ENCODE measurements at regions not wholly inside any gene's neighbourhood (a gene's known extent, or its start where the extent isn't known, plus 50 kb on each side); places are given as distances from the start of the nearest gene placed in this dataset.

DNA sequence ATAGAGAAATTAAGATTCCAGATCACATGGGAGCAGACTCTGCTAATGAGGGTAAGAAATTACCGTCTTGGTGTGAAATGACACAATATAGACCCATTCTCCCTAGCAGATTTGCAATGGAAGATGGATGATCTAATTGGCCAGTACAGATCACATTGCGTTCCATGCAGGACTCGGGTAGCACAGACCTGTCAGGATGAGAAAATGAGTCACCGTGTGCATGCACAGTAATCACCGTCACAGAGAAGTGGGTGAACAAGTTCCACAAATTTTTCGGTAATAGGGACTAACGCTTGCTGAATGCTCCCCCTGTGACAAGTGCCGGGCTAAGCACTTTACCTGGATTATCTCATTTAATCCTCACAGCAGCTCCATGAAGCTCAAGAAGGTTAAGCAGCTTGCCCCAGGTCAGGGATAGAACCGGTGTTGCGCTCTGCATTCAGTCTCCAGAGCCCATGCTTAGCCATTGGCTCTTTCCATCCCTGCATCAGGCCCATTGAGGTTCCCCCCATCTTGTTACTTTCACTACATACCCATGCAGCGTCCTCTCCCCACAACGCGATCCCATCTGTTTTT lies 375.6 kb downstream of the FBXW7 start:
- no peak for DNase-seq (ENCODE audit: low read depth, low spot score)

DNA sequence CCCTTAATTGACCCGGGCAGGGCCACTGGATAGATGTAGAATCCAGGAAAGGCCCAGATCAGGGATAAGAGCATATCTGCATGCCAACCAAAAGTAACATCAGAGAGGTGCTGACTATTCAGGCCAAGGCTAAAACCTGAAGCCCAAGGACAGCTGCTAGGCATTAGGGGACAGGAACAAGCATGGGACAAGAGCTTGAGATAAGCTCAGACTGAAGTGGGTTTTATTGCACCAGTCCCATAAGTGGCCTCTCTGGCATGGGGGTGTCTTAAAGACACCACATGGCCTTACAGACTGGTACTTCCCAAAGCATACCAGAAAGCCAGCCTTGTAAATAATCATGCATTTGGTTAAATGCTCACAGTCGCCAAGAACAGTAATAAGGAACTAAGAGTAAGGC lies 376.1 kb downstream of the FBXW7 start:
- no peak for DNase-seq (ENCODE audit: low read depth, low spot score)

DNA sequence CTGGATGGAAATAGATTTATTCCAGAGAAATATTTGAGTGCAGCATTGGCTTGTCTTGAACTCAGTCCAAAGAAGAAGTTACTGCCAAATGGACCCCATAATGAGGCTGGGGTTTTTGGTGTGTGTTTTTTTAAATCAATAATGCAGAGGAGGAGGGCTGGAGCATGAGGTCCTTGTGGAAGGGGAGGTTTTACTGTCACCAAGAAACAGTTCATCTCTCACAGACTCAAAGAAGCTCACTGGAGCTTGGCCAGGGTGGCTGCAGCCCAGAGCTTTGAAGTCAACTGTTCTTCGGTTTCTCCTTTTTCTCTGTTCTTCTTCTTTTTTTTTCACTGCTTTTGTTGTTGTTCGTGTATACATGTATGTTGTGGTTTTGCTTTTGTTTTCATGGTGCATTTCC lies 377.7 kb downstream of the FBXW7 start:
- DNase-seq (ENCODE audit: low read depth, low spot score): no peak

DNA sequence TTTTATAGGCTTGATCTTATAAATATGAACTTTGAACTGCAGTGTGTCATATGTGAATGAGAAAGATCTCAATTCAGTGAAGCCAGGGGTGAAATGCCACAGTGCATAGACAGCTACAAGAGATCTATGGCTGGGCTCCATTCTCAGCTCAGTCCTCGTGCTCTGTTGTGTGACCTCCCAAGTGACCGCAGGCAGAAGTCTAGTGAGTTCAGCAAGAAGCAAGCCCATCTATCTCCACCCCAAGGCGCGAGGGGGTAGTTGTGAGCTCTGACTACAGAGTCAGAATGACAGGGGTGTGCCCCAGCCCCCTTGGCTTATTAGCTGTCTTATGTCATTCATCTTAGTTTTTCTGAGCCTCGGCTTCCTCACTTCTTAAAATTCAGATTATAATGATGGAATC lies 378.3 kb downstream of the FBXW7 start:
- no peak for DNase-seq (ENCODE audit: low read depth, low spot score)

DNA sequence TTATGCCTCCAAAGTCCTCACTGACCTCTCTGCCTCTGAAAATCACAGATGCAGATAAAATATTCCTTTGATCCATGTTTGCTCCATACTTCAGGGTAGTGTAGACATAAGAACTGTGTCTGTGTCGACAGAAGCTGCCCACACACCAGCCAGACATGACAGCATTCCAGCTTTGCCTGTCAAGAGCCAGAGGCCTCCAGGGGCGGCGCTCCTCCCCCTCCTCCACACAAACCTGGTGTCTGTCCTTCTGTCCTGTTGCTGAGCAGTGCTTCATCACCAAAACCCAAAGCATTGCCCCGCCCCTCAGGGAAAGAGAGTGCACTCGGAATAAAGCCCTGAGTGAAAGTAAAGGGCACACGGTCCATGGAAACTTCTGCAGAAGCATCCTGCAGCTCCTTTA lies 379.4 kb downstream of the FBXW7 start:
- DNase-seq (ENCODE audit: low read depth, low spot score): no peak

DNA sequence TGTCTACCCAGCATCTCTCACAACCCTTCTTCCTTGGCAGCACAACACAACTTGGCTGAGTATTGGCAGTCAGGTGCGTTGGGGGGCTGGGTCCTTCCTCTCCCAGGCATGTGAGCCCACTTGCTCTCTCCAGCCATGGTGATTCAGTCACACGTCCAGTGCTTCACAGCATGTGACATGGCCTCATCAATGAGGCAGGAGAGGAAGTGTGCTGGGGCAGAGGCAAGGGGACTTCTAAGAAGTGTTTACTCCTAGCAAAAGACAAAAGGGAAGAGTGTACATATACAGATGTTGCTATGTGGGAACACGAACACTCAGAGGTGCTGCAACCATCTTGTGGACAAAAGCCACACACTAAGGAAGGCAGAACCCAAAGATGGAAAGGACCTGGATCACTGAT lies 380.8 kb downstream of the FBXW7 start:
- DNase-seq (ENCODE audit: low read depth, low spot score): no peak

DNA sequence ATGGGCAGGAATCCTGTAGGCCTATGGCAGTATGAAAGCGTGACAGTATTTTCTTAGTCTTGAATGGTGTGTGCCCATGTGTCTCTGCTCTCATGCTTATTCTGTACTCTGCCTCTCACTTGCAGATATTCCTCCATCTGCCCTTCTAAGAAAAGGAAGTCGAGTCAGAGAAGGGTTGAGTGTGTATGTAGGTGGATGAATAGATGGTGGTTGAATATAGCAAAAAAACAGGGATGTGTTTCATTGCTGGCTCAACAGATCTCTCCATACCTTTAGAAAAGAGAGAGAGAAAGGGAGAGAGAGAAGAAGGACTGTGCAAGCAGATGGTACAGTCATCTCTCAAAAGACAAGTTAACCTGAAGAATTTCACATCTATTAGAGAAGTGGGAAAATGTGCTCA lies 381.5 kb downstream of the FBXW7 start:
- no peak for DNase-seq (ENCODE audit: low read depth, low spot score)

DNA sequence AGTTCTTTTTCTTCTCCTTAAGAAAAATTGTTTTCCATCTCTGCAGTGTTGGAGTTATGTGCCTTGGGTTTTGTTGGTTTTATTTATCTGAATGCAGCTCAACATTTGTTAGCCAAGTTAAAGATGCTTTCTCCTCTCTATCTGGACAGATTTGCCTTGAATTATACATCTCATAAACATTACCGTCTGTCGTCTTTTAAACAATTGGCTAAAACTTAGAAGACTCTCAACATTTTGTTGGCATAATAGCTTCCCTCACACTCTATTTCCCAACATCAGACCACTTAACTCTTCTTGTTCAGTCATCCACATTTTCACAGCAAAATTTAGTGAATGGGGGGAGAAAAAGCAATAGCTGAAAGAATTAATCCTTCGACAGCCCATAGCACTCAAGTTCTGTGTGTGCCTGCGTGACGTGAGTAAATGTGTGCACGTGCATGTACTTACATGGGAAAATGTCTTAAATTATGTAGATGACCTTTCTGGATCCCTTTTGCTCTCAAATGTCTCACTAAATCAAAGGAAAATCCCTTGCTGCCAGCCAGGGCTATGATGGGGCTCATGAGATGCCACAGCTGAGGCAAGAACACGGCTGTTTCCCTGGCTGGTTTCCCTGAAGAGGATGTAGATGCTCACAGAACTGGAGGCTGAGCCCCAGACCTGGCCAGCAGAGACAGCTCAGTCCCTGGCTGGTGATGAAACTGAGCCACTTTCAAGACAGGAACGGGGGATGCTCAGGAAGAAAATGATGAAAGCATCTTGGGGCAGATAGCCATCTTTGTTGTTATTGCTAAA lies 382.2 kb downstream of the FBXW7 start:
- DNase-seq (ENCODE audit: low read depth, low spot score): no peak

DNA sequence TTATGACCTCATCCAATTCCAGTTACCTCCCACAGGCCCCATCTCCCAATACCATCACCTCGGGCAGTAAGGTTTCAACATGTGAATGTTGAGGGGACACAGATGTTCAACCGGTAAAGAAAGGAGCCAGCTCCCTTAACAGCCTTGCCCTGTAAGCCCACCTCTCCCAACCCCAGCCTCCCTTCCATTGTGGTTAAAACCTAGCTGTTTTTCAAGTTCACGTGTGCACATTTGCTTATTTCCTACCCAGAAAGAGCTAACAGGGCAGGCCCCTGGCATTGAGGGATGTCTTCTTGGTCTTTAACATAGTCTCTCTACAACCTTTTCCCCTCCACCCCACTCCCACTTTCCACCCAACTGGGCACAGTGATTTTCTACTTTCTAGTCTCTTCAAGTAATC lies 385.7 kb downstream of the FBXW7 start:
- no peak for DNase-seq (ENCODE audit: low read depth, low spot score)

DNA sequence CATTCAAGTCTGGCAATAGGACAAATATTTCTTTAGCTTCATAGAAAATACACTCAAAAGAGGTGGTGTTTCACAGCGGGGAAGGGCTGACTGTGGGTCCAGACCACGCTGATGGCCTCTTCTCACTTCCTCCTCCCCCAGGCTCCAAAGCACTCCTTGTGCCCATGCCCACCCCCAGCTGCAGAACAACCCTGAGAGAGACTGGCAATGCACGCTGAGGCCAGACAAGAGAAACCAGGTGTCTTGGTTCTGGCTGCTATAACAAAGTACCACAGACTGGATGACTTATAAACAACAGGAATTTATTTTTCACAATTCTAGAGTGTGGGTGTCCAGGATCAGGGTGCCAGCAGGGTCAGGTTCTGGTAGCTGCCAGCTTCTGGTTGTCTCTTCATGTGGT lies 386.1 kb downstream of the FBXW7 start:
- DNase-seq (ENCODE audit: low read depth, low spot score): no peak

DNA sequence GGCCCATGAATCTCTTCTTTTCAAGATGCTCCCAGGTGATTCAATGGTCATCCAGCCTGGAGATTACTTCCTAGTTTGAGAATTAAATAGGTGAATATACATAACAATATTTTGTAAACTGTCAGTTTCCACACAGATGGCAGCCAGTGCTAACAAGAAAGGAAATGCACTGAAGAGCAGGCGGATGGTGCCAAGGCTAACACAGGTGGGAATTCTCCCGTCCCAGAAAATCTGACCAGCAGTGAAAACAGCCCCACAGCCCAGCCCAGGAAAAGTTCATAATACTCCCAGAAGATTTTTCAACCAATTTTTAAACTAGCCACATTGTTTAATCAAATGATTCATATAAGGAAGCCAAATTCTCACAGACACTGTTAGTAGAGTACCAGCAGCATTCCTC lies 387.2 kb upstream of the GATB start:
- no peak for DNase-seq (ENCODE audit: low read depth, low spot score)

DNA sequence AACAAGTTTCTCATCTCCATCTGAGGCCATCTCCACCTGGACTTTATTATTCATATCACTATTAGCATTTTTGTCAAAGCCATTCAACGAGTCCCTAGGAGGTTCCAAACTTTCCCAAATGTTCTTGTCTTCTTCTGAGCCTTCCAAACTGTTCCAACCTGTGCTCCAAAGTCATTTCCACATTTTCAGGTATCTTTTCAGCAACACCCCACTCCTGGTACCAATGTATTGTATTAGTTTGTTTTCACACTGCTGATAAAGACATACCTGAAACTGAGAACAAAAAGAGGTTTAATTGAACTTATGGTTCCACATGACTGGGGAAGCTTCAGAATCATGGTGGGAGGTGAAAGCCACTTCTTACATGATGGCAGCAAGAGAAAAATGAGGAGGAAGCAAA lies 385.4 kb upstream of the GATB start:
- DNase-seq (ENCODE audit: low read depth, low spot score): no peak

DNA sequence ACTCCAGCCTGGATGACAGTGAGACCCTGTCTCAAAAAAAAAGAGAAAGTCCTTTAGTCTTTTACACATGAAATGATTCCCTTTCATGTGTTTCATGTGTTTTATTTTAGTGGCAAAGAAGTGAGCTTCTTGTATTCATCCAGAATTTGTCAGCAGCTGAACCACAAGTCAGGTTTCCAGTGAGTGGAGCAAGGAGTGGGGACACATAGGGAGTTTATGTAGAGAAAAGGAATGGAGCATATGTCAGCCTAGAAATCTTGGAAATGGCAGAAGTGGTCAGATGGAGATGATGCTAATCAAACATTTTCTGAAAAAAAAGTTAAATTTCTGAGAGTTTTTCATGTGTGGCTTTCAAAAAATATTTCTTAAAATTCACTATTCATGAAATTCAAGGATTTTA lies 383.0 kb upstream of the GATB start:
- no peak for DNase-seq (ENCODE audit: low read depth, low spot score)

DNA sequence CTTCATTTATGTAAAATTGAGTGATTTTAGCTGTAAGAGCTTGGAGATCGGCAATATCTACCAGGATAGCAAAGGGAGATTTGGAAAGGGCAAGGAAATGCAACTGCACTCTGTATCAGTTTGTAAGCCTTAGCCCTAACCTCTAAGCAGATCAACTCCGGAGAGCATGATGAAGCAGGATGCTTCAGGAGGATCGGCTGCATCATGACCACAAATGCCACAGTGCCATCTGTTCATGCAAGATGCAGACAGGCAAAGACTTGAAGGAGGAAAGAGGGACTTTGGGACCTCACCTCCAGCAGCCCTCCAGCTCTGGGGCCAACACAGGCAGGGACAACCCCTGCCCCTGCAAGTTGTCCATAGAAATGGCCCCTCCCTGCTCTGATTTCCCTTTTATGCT lies 377.6 kb upstream of the GATB start:
- DNase-seq (ENCODE audit: low read depth, low spot score): no peak

DNA sequence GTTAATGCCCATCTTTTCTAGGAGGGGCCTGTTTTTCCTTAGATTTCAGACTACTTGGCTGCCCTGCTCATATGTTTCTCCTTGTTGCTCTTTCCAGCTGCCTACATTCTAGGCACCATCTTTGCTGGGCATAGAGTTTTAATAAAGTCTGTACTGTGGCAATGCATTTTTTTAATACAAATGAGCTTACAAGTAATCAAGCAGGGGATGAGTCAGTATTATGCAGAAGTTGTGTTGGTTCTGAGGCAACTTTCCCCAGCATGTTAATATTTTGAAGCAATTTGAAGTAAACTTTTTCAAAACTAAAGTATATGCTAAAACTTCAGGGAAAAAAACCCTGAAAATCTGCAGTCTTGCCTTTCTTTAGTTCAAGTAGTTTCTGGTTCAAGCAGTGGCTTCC lies 372.0 kb upstream of the GATB start:
- DNase-seq (ENCODE audit: low read depth, low spot score): no peak

DNA sequence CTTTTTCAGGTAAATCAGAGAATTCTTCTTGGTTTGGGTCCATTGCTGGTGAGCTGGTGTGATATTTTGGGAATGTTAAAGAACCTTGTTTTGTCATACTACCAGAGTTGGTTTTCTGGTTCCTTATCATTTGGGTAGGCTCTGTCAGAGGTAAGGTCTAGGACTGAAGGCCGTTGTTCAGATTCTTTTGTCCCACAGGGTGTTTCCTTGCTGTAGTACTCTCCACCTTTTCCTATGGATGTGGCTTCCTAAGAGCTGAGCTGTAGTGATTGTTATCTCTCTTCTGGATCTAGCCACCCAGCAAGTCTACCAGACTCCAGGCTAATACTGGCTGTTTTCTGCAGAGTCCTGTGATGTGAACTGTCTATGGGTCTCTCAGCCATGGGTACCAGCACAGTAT lies 367.5 kb upstream of the GATB start:
- DNase-seq (ENCODE audit: low read depth, low spot score): no peak

DNA sequence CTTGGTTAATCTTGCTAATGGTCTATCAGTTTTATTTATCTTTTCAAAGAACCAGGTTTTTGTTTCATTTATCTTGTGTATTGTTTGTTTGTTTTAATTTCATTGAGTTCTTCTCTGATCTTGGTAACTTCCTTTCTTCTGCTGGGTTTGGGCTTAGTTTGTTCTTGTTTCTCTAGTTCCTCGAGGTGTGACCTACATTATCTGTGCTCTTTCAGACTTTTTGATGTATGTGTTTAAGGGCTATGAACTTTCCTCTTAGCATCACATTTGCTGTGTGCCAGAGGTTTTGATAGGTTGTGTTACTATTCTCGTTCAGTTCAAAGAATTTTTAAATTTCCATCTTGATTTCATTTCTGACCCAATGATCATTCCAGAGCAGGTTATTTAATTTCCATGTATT lies 365.4 kb upstream of the GATB start:
- no peak for DNase-seq (ENCODE audit: low read depth, low spot score)

DNA sequence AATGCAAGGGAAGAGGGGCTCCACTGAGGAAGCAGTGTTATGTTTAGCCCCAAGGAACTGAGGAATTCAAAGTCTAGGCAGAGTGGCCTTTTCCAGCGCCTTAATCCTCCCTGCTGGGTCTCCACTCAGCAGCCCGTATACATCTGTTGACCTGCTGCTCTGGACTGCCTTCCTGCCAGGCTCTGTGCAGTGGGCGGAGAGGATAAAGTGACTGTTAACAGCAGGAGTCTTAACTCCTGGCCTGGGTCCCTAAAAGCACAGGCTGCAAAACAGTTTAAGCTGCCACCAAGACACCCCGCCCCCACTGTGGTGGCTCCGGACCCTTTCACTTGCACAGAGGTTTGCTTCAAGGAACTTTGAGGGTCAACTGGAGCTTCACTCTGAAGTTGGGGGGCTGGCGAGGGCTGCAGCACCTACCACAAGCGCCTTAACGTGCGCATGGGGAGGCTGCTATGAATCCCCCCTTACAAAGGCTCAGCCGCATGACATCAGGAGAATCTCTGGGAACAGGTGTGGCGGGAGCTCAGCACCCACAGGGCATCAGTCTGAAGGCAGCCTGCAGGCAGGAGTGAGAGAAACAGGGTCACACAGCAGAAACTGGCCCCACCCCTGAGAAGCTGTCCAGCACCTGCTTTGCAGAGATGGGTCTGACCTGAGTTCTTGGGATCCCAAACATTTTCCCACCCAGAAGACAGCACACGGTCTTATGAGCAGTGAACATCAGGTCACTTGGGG lies 358.2 kb upstream of the GATB start:
- DNase-seq (ENCODE audit: low read depth, low spot score): no peak

DNA sequence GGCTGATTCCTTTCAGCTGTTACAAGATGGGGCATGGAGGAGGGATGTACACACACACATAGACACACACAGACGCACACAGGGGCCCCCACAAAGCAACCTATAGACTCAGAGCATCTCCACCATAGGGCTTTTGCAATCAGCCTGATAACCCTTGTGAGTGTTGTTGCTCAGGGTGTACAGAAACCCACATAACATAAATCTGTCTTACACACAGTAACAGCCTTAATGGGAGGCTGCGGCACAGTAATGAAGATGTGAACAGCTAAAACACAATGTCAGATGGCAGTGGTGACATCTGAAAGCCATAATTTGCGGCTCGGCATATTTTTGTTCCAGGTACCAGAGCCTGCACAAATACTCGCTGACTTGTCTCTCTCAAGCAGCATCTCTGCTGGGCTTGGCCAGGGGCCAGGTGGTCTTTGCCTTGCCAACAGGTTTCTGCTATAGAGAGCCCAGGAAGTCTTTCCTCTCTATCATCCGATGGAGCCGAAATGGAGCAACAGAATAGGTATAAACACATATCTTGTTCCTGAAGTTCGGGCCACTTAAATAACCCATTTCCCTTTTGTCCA lies 357.2 kb upstream of the GATB start:
- DNase-seq (ENCODE audit: low read depth, low spot score): no peak

DNA sequence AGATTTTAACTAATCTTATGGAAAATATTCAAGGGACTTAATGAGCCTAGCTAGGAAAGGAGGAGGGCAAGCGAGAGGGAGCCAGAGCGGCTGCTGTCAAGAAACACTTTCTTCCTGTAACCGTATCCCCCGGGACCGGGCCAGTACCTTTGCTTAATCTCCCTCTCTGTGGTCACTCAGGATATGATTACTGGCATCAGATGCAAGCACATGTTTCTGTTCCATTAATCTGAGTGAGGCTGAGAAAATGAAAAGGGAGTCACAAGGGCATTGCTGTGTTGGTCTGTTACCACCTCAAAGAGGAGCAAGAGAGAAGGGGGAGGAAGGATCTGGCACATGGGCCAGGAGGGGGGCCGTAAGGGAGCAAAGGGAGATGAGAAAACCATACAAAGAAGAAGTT lies 356.7 kb upstream of the GATB start:
- DNase-seq (ENCODE audit: low read depth, low spot score): no peak

DNA sequence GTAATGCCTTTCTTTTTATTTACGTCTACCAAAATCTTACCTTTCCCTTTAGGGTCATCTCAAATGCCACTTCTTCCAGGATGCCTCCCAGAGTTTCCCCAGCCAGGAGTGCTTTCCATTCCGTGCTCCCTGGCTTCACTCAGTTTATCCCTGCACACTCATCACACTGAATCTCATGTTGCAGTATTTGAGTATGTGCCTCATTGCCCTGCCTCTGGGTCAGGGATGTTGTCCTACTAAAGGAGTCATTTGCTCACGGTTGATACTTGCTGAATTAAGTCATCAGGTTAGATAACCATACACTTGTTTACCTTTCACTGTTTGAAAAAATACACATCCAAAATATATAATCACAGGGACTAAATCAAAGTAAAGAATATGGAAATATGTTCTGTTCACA lies 356.2 kb upstream of the GATB start:
- no peak for DNase-seq (ENCODE audit: low read depth, low spot score)

DNA sequence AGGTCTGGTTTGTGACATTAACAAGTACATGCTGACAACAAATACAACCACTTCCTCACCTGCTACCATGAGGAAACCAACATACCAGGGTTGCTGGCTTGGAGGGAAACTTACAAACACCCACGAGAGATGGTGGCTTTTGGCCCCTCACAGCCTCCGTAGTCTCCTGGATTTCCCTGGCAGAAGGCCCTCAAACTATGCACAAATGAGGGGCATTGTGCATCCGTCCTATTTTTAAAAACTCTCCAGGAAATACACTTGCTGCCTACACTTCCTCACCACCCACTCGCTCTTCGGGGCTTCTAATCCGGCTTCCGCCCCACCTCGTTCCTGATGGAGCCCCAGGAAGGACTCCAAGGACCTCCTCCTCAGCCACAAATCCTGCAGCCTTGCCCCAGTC lies 355.0 kb upstream of the GATB start:
- no peak for DNase-seq (ENCODE audit: low read depth, low spot score)

DNA sequence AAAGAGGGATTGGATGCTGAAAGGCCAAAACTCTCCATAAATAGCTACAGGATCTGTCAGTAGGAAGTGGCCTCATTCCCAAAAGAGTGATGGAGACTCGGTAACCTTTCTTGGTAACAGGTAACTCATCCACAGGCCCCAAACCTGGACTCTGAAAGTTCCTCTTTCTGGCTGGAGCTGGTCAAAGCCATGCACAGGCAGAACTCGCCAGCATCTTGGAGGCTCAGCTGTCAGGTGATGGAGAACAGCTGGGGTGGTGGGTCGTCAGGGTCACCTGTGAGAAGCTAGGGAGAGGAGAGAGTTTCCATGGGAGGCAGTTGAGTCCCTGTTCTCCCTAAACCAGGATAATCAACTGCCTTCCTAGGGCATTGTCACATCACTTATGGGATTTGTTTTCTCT lies 354.3 kb upstream of the GATB start:
- no peak for DNase-seq (ENCODE audit: low read depth, low spot score)

Data from activated CD4-positive, CD25-positive, alpha-beta regulatory T cell treated with anti-CD3 and anti-CD28 coated beads, Interleukin-2, amount 50 U/mL, for 16 hours (primary cell).